Loucy (cell line): ENCODE measurements at regions not wholly inside any gene's neighbourhood (a gene's known extent, or its start where the extent isn't known, plus 50 kb on each side); places are given as distances from the start of the nearest gene placed in this dataset.

Experiments
- H2AFZ ChIP-seq: fragments of 200-600 bp; sonication (generic); 2 replicates; pipeline ENCODE4 v1.6.0; 2016; ENCODE audit warnings: antibody characterized with exemption, mild to moderate bottlenecking, low read length, moderate library complexity
- H3F3A ChIP-seq: fragments of 200-600 bp; 2 replicates; pipeline ENCODE4 v1.6.0; 2016; ENCODE audit warnings: antibody characterized with exemption, low read depth, mild to moderate bottlenecking
- H3K27me3 ChIP-seq: fragments of 200-600 bp; sonication (generic); 2 replicates; pipeline ENCODE4 v1.6.1; 2014; ENCODE audit warnings: low read length, mild to moderate bottlenecking; ENCODE audit not compliant: insufficient read depth, poor library complexity, severe bottlenecking
- H3K36me3 ChIP-seq: fragments of 200-600 bp; sonication (generic); 2 replicates; pipeline ENCODE4 v1.6.1; 2016; ENCODE audit warnings: low read length; ENCODE audit not compliant: insufficient read depth
- H3K4me1 ChIP-seq: fragments of 200-600 bp; sonication (generic); 2 replicates; pipeline ENCODE4 v1.5.1; 2014; ENCODE audit warnings: low read length, mild to moderate bottlenecking; ENCODE audit not compliant: insufficient read depth, poor library complexity, severe bottlenecking
- H3K4me2 ChIP-seq: fragments of 200-600 bp; sonication (generic); 2 replicates; pipeline ENCODE4 v1.6.0; 2014; ENCODE audit warnings: antibody characterized with exemption, low read length, low read depth, mild to moderate bottlenecking; ENCODE audit not compliant: poor library complexity, severe bottlenecking
- H3K4me3 ChIP-seq: fragments of 200-600 bp; sonication (generic); 2 replicates; pipeline ENCODE4 v1.5.1; 2014; ENCODE audit warnings: low read length, mild to moderate bottlenecking, mixed read lengths; ENCODE audit not compliant: poor library complexity, severe bottlenecking
- H3K79me2 ChIP-seq: fragments of 200-600 bp; sonication (generic); 2 replicates; pipeline ENCODE4 v1.6.1; 2014; ENCODE audit warnings: low read length; ENCODE audit not compliant: insufficient read depth
- H3K9ac ChIP-seq: fragments of 200-600 bp; sonication (generic); 2 replicates; pipeline ENCODE4 v1.6.0; 2014; ENCODE audit warnings: mild to moderate bottlenecking, low read depth, low read length, moderate library complexity; ENCODE audit not compliant: poor library complexity, severe bottlenecking
- H3K9me2 ChIP-seq: fragments of 200-600 bp; sonication (generic); replicated peaks from 2 replicates; pipeline ENCODE4 v1.6.1; 2016; ENCODE audit warnings: low read depth, low read length, mixed read lengths
- H3K9me3 ChIP-seq: fragments of 200-600 bp; sonication (generic); 2 replicates; pipeline ENCODE4 v1.6.1; 2014; ENCODE audit warnings: mild to moderate bottlenecking, antibody characterized with exemption, low read length, low read depth; ENCODE audit not compliant: insufficient read depth
- H4K20me1 ChIP-seq: fragments of 200-600 bp; sonication (generic); 2 replicates; pipeline ENCODE4 v1.6.0; 2014; ENCODE audit warnings: antibody characterized with exemption, low read length, mild to moderate bottlenecking; ENCODE audit not compliant: insufficient read depth, poor library complexity, severe bottlenecking
- EZH2phosphoT487 ChIP-seq: fragments of 200-600 bp; IDR thresholded peaks from 2 replicates; pipeline ENCODE4 v1.6.1; 2018; ENCODE audit warnings: antibody characterized with exemption, mild to moderate bottlenecking, moderate library complexity, borderline replicate concordance
- TF ChIP-seq, protein P1 (sequence below): fragments of 200-600 bp; sonication (generic); conservative IDR thresholded peaks from 2 replicates; pipeline ENCODE4 v1.5.1; 2014; ENCODE audit warnings: mild to moderate bottlenecking, antibody characterized with exemption, low read length

DNA sequence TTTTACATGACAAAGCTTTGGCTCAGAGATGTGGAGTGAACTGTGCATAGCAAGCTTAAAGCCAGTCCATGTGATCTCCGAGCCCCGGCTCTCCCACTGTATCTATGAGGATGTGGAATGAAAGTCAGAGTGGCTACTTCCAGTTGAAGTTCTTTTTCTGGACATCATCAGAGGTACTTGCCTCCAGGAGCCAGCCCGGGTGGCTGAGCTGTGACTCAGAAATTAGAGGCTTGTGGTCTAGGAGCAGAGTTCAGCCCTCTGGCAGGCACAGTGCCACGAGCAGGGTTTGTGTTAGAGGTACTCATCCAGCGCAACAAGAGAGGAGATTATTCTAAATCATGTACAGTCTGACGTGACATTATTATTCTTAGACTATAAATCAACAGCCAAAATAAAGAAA, 322.5 kb downstream of the CDK5RAP2 start:
- no peaks in the 10 kb centered on the region for H3K36me3 ChIP-seq
- H3K9me3 ChIP-seq, result no peaks in the 10 kb centered on the region
- no peaks in the 10 kb centered on the region for H4K20me1 ChIP-seq
- H3K9me2 ChIP-seq, result no peaks in the 10 kb centered on the region
- no peak for TF ChIP-seq EZH2phosphoT487
- TF ChIP-seq, protein P1, sequence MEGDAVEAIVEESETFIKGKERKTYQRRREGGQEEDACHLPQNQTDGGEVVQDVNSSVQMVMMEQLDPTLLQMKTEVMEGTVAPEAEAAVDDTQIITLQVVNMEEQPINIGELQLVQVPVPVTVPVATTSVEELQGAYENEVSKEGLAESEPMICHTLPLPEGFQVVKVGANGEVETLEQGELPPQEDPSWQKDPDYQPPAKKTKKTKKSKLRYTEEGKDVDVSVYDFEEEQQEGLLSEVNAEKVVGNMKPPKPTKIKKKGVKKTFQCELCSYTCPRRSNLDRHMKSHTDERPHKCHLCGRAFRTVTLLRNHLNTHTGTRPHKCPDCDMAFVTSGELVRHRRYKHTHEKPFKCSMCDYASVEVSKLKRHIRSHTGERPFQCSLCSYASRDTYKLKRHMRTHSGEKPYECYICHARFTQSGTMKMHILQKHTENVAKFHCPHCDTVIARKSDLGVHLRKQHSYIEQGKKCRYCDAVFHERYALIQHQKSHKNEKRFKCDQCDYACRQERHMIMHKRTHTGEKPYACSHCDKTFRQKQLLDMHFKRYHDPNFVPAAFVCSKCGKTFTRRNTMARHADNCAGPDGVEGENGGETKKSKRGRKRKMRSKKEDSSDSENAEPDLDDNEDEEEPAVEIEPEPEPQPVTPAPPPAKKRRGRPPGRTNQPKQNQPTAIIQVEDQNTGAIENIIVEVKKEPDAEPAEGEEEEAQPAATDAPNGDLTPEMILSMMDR, result no peak
- no peak overlapping the region for H3K9ac ChIP-seq
- H3K4me3 ChIP-seq, result no peak overlapping the region
- no peak overlapping the region for H2AFZ ChIP-seq
- H3K27me3 ChIP-seq, result no peaks in the 10 kb centered on the region
- H3K79me2 ChIP-seq, result no peaks in the 10 kb centered on the region
- H3F3A ChIP-seq, result no peaks in the 10 kb centered on the region
- H3K4me2 ChIP-seq, result no peak overlapping the region
- H3K4me1 ChIP-seq, result no peaks in the 10 kb centered on the region

DNA sequence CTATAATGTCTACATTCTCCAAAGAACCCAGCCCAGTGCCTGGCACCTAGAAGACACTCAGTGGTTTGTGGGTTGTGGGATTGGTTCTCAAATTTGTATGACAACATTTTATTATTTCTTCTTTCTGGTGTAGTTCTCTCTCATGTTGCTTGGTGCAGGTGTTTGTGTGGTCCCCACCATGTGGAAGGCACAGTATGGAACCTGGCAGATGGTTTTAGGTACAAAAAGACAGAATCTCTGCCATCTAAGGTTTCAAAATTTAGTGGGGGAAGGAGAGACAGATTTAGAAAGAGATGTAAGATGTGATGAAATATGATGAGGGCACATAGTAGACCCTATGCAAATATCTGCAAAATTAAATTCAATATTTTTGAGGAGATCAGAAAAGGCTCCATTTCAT, 323.8 kb downstream of the CDK5RAP2 start:
- Histone ChIP-seq H3K9me3 (no peaks in the 10 kb centered on the region), H2AFZ (no peak overlapping the region), H3K4me3 (no peak overlapping the region), H3K4me1 (no peaks in the 10 kb centered on the region), H3K27me3 (no peaks in the 10 kb centered on the region), H3K9ac (no peak overlapping the region), H3K9me2 (no peaks in the 10 kb centered on the region), H3K4me2 (no peak overlapping the region), H3K36me3 (no peaks in the 10 kb centered on the region), H4K20me1 (no peaks in the 10 kb centered on the region), H3K79me2 (no peaks in the 10 kb centered on the region), H3F3A (no peaks in the 10 kb centered on the region)
- TF ChIP-seq, protein P1, result no peak
- no peak for TF ChIP-seq EZH2phosphoT487

DNA sequence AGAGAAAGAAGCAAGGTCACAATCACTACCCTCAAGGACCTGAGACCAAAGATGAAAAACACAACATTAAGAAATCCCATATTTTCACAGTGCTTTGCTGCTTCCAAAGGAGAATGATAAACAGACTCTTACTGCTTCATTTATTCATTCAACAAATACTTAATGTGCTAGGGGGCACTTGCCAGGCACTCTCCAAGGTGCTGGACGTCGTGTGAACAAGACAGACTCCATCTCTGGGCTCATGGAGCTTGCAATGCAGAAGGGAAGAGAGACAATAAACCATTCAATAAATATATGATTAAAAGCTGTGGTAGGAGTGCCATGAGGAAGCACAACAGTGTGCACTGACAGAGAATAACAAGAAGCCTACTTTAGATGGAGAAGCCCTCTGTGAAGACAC, 327.7 kb downstream of the CDK5RAP2 start:
- no peak for TF ChIP-seq EZH2phosphoT487
- TF ChIP-seq, protein P1, result no peak
- Histone ChIP-seq H3K9ac (no peak overlapping the region), H3F3A (no peaks in the 10 kb centered on the region), H3K4me2 (no peak overlapping the region), H3K27me3 (no peaks in the 10 kb centered on the region), H3K4me1 (no peaks in the 10 kb centered on the region), H4K20me1 (no peaks in the 10 kb centered on the region), H2AFZ (no peak overlapping the region), H3K79me2 (no peaks in the 10 kb centered on the region), H3K9me3 (no peaks in the 10 kb centered on the region), H3K4me3 (no peak overlapping the region), H3K36me3 (no peaks in the 10 kb centered on the region), H3K9me2 (no peaks in the 10 kb centered on the region)
